ENCODE measurements at regions not wholly inside any gene's neighbourhood (a gene's known extent, or its start where the extent isn't known, plus 50 kb on each side); places are given as distances from the start of the nearest gene placed in this dataset.
A peak's percentile ranks its signal among the peaks of the same experiment; 100 is the strongest.

DNA sequence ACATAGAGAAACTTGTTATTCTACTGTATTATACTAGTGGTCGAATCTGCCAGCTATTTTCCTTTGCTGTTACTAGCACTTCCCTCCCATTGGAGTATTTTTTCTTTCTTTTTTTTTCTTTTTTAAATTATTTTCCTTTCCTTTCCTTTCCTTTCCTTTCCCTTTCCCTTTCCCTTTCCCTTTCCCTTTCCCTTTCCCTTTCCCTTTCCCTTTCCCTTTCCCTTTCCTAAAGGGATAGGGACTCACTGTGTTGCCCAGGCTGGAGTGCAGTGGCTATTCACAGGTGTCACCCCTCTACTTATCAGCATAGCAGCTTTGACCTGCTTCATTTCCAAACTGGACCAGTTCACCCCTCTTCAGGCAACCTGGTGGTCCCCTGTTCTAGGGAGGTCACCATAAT is 212.6 kb upstream of the SP4 start:
- no peak for DNase-seq (ENCODE audit: low read depth, low spot score)

GRCh38 chr7:21217365-21217764 is 210.5 kb upstream of the SP4 start:
- DNase-seq (ENCODE audit: low read depth, low spot score): no peak

DNA sequence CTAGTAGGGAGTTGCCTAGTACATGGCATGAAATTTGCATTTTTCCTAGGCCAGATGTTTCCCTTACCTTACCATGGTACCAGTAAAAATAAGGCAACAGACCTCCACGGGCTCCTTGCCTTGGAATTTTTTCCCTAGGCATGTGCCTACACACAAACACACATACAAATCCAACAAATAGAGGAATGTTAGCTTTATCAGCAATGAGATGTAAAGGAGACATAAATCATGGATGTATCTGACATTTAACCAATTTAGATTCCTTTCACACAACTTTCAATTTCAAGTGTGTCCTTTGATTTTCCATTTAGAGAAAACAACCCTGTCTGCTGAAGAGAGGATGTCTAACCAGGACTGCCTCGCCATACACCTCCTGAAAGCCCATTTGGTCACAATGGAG is 209.7 kb upstream of the SP4 start:
- DNase-seq (ENCODE audit: low read depth, low spot score): no peak

DNA sequence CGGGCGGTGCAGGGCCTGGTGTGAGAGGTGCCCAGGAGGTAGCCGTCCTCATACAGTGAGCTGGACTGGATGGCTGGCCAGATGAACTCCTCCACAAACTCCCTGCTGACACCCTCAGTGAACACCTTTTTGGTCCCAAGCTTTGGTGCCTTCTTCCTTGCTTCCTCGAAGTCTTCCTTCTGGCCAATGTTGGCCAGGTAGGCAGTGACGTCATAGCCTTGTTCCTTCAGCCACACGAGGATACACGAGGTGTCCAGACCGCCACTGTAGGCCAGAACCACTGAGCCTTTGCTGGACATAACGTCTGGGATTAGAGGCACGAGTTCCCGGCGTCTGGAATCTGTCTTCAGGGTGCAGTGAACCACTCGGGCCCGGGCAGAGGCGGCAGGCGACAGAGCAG is 206.8 kb upstream of the SP4 start:
- DNase-seq (ENCODE audit: low read depth, low spot score): no peak

DNA sequence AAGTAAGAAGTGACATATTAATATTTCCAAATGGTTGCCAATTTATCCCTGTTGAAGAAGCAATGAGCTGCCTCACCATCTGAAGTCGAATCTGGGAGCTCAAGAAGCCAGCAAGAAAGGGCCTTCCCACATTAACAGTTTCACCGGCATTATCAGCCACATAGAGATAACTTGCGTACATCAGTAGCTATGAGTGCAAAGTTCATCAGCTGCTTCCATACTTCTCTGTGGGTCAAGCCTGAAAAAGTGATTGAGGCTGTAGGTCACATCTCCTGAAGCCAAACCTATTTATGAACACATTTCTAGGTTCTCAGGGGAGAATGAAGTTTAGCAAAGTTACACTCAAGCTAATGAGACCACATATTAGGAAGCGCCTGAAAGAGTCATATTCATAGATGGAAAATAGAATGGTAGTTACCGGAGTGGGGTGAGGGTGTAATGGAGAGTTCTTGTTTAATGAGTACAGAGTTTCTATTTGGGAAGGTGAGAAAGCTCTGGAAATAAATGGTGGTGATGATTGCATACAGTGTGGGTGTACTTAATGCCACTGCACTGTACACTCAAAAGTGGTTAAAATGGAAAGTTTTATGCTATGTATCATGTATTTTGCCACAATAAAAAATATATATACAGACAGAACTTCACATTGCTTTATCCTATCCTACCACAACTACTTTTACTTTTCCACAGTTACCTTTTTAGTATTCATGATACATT is 189.3 kb upstream of the SP4 start:
- DNase-seq (ENCODE audit: low read depth, low spot score): no peak

DNA sequence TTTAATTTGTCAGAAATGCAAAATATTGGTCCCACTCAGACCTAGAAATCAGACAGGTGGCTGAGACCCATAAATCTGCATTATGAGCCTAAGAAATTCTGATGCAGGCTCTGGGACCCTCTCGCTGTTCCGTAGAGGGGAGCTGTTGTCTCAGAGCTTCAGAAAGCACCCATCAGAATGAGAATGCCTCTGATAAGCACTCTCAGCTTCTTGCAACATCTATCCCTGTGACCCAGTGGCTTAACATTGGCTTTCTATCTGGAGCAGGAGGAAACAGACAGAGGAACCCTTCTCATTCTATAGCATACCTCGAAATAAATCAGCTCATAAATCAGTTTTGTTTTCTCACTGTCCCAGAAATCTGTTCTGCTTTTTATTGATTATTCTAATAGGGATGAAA is 184.6 kb upstream of the SP4 start:
- DNase-seq (ENCODE audit: low read depth, low spot score): no peak

DNA sequence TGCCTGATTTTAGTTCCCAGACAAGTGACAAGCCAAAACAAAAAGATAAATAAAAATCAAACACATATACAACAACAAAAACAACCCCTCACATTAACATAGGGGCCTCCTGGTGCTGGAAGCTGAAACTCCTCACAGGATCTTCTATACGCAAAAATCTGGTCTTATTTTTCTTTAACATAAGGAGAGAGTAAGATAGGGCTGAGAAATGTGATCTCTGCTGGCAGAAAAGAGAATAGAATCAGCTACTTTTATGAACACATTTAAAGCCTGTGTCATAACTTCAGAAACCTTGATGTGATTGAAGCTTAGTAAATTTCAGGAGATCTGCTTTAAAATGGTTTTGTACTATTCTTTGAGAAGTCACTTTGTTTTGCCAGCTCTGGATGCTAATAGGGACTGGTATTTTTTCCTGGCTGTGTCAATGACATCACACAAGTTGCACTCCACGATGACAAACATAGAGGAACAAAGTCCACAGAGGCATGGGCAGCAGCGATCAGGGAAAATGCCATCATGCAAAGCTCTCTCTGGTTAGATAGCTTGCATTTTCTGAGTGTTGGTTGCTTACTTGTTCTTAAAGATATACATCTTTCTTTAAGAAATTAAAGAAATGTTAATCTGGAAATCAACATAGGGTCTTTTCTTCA is 176.6 kb upstream of the SP4 start:
- peak; percentile 2 for DNase-seq (ENCODE audit: low read depth, low spot score)

DNA sequence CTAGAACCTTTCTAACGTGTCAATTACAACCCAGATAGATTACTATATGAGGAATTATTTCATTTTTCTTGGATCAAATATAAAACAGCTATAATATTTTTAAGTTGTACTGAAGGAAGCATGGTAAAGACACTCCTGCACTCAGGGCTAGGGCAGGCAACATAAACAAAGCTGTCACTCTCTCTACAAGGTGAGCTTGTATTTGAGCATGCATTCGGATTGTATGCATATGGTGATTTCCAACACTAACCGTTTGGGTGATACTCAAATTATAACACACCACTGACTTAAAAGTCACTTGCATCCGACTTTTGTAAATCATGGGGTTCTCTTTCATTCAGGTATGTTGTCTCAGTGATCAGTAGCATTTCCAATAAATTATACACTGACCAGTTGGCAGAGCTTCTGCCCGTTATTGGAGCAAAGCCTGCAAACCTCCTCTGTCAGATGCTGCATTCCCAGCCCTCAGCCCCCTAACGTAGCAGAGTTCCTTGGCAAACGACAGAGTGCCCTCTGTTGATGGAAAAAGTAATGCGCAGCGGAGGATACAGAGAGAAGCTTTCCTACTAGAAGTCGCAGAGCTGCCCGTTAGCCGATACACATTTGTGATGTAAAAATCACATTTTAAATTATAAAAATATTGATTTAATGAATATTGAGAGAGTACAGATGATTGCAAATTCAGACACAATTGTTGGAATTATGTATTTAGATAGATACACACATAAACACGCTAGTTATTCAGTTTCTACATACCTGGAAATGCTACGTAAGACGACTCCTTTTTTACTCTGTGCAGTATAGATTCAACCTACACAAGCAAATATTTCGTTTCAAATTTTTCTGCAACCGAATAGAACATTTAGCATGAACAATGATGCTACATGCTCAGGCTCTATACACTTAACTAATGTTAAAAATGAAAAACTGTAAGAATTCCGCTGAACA is 173.9 kb upstream of the SP4 start:
- peak; percentile 85 for DNase-seq (ENCODE audit: low read depth, low spot score)

DNA sequence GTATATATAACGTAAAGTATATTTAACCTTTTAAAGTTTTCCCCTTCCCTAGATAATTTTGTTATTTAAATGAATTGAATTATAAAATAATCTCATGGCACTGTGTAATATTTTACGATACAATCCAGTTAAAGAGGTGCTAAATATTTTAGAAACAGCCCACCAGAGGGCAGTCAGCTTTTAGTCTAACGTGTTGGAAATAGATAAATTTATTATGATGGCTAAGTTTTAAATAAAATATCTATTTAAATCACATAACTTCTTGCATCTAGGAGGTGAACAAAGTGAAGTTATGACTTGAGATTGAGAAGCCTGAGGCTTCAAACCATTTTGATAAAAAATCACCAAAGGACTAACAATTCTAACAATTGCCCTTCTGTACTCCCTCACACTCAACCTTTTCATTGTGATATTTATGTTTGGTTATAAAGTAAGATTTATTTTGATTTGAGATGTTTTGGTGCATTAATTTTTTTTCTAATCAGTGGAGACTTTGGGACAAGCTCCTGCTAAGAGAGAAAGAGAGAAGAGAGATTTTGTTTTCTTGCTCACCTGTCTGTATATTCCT is 171.5 kb upstream of the SP4 start:
- DNase-seq (ENCODE audit: low read depth, low spot score): peak; percentile 60

DNA sequence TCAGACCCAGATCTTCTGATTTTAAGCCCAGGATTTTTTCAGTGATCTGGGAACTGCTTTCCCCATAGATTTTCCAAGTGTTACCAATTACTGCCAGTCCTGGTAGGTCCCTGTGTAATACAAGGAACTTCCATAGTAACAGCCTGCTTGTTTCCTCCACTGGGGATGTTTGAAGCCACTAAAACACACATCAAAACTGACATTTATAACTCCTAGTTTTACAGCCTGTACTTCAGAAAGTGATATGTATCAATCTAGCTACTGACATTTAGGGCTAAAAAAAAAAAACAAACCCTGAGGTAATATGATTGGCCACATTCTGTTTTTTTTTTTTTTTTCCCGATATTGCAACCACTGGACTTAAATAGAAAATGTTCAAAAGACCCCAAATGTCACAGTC is 166.9 kb upstream of the SP4 start:
- no peak for DNase-seq (ENCODE audit: low read depth, low spot score)

GRCh38 chr7:21261627-21262594 is 166.0 kb upstream of the SP4 start:
- peak; percentile 53 for DNase-seq (ENCODE audit: low read depth, low spot score)

DNA sequence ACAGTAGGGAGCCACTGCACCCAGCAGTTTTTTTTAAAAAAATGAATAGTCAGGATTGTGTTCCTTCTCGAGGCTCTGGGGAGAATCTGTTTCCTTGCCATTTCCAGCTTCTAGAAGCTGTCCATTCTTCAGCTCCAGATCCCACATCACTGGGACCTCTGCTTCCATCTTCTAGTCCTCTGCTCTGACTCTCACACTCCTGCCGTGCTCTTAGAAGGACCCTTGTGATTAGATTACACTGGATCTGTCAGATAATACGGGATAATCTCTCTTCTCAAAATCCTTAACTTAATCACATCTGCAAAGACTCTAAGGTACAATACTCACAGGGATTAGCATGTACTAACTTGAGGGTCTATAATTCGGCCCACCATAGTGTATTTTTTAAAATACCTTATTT is 158.9 kb upstream of the SP4 start:
- DNase-seq (ENCODE audit: low read depth, low spot score): no peak

GRCh38 chr7:21276471-21277035 is 151.3 kb upstream of the SP4 start:
- no peak for DNase-seq (ENCODE audit: low read depth, low spot score)

- DNase-seq (ENCODE audit: low read depth, low spot score): no peak
Measured at GRCh38 chr7:21278944-21279343, 148.9 kb upstream of the SP4 start.

DNA sequence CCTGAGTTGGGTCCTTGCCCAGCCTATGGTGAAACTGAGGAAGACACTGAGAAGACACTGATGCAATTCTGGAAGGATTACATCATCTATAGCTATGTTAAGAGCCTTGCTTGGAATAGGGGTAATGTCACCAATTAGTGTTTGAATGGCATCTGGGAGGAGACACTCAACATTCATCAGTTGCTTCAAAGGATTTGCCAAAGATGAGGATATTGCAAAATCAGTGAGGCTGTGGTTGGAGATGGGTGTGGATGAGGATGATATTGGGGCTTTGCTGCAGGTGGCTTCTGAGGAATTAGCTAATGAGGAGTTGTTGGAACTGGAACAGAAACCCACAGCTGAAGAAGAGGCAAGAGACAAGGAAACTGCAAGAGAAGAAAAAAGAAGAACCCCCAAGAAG is 146.7 kb upstream of the SP4 start:
- DNase-seq (ENCODE audit: low read depth, low spot score): no peak

DNA sequence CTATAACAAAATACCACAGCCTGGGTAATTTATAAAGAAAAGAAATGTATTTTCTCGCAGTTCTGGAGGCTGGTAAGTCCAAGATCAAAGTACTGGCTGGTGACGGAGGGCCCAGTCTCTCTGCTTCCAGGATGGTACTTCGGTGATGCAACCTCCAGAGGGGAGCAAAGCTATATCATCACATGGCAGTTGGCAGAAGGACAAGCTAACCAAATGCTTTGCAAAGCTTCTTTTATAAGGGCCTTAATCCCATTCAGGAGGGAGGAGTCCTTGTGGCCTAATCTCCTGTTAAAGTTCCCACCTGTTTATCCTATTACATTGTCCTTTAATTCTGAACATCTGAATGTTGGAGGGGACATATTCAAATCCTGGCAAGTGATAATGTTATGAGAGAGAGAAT is 134.1 kb upstream of the SP4 start:
- DNase-seq (ENCODE audit: low read depth, low spot score): no peak

GRCh38 chr7:21299766-21300165 is 128.1 kb upstream of the SP4 start:
- no peak for DNase-seq (ENCODE audit: low read depth, low spot score)

DNA sequence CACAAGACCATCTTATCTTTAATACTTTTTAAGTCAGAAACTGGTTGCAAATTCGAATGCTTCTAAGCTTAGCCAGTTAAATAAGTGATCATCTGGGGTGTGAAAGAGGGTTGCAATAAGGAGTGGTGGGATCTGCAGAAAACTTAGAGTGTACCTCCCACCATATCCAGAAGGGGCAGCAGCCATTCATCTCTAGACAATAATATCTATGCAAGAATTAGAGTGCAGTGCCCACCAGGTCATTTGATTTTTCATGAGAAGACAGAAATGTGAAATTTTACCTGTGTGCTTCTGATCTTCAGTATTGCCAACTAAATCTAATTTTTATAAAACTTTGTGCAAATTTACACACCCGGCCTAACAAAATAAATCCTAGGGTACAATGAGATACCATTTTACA is 127.2 kb upstream of the SP4 start:
- DNase-seq (ENCODE audit: low read depth, low spot score): no peak

DNA sequence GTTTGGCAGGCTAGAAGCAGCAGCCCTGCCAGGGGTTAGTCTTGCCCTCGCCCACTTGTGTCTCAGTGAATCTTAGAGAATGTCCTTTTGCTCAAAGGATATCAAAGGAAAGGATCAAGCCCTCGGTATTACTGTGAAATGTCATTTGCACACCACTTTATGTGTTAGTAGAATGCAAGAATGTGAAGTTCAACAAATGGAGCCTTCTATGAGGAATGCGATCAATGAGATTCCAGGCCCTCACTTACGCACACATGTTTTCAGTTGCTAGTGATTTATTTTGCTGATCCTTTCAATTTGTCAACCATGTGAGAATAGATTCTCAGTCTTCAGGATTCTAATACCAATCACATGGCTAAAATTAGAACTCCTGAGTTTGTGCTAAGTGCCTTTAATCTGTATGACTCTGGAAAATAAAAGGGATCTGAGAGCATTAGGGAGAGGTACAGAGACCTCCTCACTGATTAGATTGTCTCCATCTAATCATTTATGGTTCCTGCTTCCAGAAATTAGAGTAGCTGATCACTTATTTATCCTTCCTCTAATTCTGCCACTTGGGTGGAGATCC is 123.0 kb upstream of the SP4 start:
- DNase-seq (ENCODE audit: low read depth, low spot score): no peak
